ENCODE measurements at regions not wholly inside any gene's neighbourhood (a gene's known extent, or its start where the extent isn't known, plus 50 kb on each side); places are given as distances from the start of the nearest gene placed in this dataset.
"Not testable (repeated sequence)": the region's sequence is repeated elsewhere in the genome, so short reads cannot be mapped to it uniquely, and the experiment has no call there.

DNA sequence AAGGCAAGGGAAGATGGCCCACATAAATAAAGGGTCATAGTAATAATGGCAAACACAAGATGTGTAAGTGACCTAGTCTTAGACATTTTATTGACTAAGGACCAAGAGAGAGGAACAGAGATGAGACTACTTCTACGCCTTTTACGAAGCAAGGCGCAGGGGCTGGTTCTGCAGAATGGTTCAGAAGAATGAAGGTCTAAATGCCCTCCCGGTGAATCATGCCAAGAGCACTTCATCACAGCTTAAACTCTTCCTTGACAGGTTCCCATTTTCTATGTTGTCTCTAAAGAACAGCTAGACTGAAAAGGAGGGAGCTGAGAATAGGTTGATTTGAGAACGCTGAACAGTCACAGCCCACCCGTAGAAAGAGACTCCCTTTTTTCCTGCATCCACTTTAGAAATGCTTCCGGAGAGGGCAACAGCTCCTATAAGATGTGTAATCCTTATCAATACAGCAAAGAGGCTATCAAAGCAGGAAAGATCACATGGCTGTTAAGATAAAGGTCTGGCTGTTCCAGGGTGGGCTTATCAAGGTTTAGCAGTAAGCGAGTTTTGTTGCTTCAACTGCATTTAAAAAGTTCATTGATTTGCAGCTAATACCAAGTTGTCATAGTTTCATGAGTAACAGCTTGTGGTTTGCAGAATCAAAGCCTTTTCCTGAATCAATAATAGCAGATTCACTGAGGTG, 93.4 kb upstream of the AUTS2 start:
- in situ Hi-C loops (cut with MboI; ENCODE audit: low pct_unique_long_range_greater_than_20kb, low sequenced_read_pairs) = no loop called here

DNA sequence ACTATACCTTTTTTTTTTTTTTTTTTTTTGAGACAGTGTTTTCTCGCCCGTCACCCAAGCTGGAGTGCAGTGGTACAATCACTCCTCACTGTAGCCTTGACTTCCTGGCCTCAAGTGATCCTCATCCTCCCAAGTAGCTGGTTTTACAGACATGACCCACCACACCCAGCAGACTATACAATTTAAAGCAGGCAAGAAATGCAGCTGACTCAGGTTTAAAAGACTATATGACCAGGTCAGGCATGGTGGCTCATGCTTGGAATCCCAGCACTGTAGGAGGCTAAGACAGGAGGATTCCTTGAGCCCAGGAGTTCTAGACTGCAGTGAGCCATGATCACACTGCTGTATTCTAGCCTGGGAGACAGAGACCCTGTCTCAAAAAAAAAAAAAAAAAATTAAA, 89.5 kb upstream of the AUTS2 start:
- in situ Hi-C loops (cut with MboI; ENCODE audit: low pct_unique_long_range_greater_than_20kb, low sequenced_read_pairs) = no loop called here
- no peak for DNase-seq

More for the DNA sequence above, 93.4 kb upstream of the AUTS2 start:
- no peak for DNase-seq

DNA sequence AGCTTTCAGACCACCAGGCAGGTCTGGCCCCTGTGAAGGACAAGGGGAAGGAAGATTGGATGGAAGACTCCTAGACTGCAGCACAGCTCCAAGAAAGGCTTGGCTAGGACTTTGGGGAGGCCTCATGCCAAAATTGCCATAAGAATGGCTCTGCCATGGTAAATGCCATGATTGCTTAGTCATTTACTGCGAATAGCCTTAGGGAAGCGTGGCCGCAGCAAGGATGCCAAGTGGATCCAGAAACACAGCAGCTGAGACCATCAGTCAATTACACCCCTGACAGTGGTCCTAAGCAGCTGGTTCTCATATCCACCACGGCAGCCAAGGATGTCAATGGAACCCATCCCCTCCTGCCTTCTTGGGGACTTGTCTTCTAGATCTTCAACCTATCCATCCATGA, 88.2 kb upstream of the AUTS2 start:
- in situ Hi-C loops (cut with MboI; ENCODE audit: low pct_unique_long_range_greater_than_20kb, low sequenced_read_pairs) = no loop called here
- DNase-seq = no peak

DNA sequence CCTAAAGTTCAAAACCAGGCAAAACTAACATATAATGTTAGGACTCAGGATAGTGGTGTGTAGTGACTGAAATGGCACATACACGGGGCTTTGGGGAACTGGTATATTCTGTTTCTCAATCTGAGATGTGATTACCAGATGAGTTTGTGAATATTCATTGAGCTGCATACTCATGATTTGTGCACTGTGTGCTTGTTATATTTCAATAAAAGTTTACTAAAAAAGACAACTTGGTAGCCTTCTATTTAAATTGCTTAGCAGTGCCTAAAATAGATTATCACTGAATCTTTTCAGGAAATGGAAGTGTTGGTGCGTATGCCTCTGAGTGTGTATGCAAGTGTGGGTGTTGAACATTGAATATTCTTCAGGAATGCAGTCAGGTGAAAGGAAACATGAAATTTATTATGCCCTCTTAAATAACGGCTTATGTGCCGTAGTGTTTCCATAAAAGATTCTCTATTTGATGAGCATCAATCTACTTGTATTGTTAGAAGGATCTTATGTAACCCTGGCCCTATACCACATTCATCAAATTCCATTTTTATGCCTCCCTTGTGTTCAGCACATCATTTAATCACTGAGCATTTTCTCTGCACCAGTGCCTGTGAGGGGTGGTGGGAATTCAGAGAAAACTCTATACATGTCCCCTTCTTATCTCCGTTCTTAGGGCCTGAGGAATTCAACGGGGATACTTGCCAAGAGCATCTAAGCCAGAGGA, 82.6 kb upstream of the AUTS2 start:
- in situ Hi-C loops (cut with MboI; ENCODE audit: low pct_unique_long_range_greater_than_20kb, low sequenced_read_pairs) = no loop called here
- DNase-seq = no peak

DNA sequence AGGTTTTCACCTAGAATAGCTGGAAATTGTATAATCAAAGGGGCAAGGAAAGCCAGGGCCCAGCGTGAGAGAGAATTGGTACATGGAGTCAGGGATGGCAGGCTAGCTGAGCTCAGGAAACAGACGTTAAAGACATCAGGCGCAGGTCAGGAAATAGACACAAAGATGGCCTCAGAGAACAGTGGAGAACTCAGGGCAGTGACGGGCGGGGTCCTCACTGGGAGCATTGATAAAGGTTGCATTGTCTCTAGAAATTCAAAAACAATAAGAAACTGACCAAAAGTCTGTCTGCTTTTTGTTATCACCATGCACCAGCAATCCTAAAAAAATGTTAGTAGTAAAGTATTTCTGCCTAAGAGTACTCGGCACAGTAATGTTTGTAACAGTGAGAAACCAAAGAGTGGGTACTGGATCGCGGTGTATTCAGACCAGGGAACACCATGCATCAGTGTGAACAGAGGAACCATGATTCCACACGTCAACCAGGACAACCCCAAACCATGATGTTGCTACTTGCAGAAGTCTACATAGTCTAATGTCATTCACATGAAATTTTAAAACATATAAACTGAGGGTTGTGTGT, 81.9 kb upstream of the AUTS2 start:
- DNase-seq = no peak
- in situ Hi-C loops (cut with MboI; ENCODE audit: low pct_unique_long_range_greater_than_20kb, low sequenced_read_pairs) = no loop called here

DNA sequence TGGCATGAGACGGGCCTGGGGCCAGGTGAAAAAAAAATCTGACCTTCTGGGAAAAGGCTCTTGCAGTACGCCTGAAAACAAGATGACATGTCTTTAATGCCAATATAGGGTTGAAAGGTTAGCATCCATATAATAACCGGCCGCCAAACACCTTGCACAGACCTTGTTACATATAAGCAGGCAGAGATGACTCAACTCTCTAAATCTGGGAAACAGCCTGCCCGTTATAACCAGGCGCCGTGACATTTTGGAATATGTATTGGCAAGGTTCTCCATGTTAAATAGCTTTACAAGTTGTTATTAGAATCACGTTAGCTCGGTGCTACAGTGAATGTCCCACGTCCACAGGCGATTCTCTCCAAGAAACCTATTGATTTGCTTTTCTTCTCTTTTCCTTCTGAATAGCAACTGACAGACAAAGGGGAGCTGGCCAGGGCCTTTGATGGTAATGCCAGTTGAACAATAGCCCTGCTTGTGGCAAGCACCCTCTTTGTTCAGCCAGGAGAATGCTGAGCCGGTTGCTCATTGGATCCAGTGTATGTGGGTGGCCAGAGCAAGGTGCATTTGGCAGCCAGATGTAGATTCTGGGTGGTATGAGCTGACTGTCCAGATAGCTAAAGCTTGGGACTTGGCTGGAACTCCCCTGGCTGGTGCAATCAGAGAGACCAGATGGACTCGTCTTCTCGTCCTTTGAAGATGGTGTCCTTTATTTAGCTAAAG, 80.1 kb upstream of the AUTS2 start:
- DNase-seq = no peak
- in situ Hi-C loops (cut with MboI; ENCODE audit: low pct_unique_long_range_greater_than_20kb, low sequenced_read_pairs) = no loop called here

DNA sequence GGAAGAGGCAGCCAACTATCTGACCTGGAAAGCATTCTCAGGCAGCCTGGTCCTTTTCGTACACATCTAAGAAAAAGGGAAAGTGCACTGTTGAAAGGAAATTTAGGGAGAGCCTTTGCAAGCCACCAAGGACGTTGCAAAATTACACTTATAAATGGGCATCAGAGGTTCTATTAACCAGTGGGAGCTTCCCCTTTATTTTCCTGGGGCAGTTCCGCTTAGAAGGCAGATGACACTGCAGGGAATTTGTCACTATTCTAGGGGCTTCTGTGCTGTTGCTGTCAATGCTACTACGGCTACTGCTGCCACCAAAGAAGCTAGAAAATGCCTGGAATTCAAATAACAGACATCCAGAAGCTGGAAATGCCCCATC, 79.6 kb upstream of the AUTS2 start:
- DNase-seq = no peak
- in situ Hi-C loops (cut with MboI; ENCODE audit: low pct_unique_long_range_greater_than_20kb, low sequenced_read_pairs) = no loop called here

DNA sequence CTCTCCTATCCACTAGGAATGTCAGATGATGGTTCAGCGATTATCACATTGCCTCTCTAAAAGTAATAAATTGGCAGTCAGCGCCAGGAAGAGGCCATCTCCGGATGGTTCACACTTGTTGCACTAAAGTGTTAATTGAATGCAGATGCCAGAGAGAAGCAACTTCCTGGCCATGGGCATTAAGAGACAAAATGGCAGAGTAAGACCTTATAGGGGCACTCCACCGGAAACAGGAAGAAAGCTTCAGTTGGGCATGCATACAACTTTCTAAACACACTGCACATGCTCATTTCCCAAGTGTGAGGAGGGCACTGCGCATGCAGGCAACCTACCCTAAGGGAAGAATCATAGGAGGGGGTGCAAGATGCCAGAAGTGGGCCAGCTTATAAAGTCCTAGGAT, 71.7 kb upstream of the AUTS2 start:
- in situ Hi-C loops (cut with MboI; ENCODE audit: low pct_unique_long_range_greater_than_20kb, low sequenced_read_pairs) = no loop called here
- DNase-seq = no peak

DNA sequence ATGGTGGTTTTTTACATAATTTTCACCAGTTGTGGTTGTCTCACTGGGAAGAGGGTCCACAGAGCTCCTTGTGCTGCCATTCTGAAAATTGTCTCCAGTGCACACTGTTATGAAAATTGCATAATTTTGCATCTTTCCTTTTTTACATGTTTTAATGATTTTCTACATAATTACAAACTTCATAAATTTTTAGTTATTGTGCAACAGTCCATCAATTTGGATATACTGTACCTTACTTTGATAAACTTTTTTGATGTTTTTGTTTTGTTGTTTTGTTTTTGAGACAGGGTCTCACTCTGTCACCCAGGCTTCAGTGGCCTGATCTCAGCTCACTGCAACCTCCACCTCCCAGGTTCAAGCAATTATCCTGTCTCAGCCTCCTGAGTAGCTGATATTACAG, 70.6 kb upstream of the AUTS2 start:
- in situ Hi-C loops (cut with MboI; ENCODE audit: low pct_unique_long_range_greater_than_20kb, low sequenced_read_pairs) = no loop called here
- no peak for DNase-seq

DNA sequence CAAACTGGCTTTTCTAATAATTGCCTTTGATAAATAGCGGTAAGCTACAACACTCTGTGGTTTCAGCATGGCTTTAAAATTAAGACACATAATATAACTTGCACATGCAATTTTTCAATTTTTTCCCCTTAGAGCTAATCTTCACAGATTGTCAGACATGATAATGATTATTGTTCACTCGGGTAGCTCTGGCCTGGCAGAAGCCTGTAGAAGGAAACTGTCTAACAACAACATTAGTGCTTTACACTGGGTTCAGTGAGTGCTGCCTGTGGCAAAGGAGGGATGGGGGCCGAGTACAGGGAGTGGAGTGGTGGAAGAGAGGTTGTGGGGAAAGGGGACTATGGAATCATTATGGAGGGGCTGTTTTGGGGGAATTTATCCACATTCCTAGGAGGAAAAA, 67.2 kb upstream of the AUTS2 start:
- no peak for DNase-seq
- in situ Hi-C loops (cut with MboI; ENCODE audit: low pct_unique_long_range_greater_than_20kb, low sequenced_read_pairs) = no loop called here

DNA sequence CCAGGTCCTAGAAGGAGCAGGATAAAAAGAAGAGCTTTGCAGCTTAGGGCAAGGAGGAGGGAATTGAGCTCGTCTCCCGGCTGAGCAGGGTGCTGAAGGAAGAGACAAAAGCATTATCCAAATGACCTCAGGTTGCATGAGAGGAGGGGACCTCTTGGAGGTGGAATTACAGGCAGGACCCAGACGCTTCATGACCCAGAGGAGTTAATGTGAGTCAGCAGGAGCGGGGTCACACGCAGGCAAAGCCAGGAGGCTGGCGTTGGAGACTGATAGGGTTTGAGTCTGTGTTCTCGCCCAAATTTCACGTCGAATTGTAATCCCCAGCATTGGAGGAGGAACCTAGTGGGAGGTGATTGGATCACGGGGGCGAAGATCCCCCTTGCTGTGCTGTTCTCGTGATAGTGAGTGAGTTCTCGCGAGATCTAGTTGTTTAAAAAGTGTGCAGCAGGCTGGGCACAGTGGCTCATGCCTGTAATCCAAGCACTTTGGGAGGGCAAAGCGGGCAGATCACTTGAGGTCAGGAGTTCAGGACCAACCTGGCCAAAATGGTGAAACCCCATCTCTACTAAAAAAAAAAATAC, 63.7 kb upstream of the AUTS2 start:
- in situ Hi-C loops (cut with MboI; ENCODE audit: low pct_unique_long_range_greater_than_20kb, low sequenced_read_pairs) = no loop called here
- no peak for DNase-seq

DNA sequence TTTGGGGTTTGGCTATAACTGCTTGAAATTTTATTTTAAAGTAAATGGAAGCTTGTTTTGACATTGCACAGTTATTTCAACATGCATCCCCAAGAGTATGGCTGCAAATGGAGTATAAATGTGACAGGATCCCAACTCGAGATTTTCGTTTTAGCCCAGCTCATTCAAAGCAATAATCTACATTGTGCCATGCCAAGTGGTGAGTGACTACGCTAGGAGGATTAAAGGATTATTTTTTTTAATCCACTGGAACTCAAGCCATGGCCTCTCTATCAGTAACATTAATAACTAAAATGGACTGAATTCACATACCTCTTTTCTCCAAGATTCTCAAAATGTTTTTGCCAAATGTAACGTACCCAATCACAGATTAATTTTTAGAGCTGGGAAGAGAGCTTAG, 60.6 kb upstream of the AUTS2 start:
- DNase-seq = no peak
- in situ Hi-C loops (cut with MboI; ENCODE audit: low pct_unique_long_range_greater_than_20kb, low sequenced_read_pairs) = no loop called here

DNA sequence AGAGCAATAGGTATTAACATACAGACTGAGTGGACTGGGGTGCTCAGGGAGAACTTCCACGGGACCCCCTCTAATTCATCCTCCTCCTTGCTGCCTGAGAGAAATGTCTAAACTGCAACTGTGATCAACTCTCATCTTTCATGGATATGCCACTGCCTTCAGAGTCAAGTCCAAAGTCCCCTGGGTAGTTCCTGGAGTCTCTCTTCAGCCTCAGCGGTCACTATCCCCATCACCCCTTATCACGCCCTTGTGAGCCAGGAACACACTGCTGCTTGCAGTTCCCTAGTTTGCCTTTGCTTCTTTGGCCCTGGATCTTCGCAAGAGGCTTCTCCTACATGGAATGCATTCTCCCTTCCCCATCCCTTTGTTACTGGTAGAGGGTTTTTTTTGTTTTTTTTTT, 58.7 kb upstream of the AUTS2 start:
- in situ Hi-C loops (cut with MboI; ENCODE audit: low pct_unique_long_range_greater_than_20kb, low sequenced_read_pairs) = no loop called here
- DNase-seq = no peak

DNA sequence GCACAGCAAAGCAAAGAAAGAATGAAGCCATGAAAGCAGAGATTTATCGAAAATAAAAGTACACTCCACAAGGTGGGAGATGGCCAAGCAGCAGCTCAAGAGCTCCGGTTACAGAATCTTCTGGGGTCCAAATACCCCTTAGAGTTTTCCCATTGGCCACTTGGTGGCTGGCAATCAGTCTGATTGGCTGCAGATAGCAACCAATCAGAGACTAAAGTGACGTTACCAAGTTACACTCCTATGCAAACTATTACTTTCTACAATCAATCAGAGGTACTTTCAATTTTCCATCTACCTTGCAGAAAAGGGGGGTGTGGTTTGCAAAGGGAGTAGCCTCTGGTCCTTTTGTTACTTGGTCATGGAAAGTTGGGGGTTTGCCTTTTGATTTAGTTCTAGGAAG, 58.0 kb upstream of the AUTS2 start:
- in situ Hi-C loops (cut with MboI; ENCODE audit: low pct_unique_long_range_greater_than_20kb, low sequenced_read_pairs) = no loop called here
- no peak for DNase-seq

DNA sequence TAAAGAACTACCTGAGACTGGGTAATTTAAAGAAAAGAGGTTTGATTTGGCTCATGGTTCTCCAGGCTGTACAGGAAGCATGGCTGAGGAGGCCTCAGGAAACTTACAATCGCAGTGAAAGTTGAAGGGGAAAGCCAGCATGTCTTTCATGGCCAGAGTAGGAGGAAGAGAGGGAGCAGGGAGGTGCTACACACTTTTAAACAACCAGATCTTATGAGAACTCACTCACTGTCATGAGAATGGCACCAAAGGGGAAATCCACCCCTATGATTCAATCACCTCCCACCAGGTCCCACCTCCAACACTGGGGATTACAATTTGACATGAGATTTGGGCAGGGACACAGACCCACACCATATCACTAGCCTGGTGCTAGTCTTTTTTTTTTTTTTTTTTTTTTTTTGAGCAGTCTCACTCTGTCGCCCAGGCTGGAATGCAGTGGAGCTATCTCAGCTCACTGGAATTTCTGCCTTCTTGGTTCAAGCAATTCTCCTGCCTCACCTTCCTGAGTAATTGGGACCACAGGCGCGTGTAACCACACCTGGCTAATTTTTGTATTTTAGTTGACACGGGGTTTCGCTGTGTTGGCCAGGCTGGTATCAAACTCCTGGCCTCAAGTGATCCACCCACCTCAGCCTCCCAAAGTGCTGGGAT, 56.4 kb upstream of the AUTS2 start:
- DNase-seq; in situ Hi-C loops (cut with MboI; ENCODE audit: low pct_unique_long_range_greater_than_20kb, low sequenced_read_pairs): not testable (repeated sequence)

DNA sequence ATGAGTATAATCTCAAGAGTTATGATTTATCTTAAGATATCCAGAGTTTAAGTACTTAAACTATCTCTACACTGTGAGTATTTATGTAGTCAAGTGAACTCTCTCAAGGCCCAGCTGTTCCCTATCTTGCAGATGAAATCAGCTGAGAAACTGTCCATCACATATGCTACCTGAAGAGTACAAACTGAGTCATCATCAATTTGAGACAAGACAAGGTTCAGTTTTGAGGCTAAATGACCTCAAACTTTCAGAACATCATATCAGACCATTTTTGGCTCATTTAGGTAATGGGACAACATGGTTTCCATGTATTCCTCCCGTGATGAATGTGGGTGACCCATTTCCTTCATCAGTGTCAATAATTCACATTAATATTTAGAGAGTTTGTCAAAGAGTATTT, 53.1 kb upstream of the AUTS2 start:
- in situ Hi-C loops (cut with MboI; ENCODE audit: low pct_unique_long_range_greater_than_20kb, low sequenced_read_pairs) = no loop called here
- DNase-seq = no peak

All from KBM-7 (cell line).